ENCODE measurements at regions not wholly inside any gene's neighbourhood (a gene's known extent, or its start where the extent isn't known, plus 50 kb on each side); places are given as distances from the start of the nearest gene placed in this dataset.

GRCh38 chr4:4592414-4592813 is 50.6 kb upstream of the STX18 start:
- TF ChIP-seq CTCF (IDR thresholded peaks at IDR 0.05), result no peak
- DNase-seq (ENCODE audit: low spot score) (no peak), ATAC-seq (ENCODE audit: low FRiP score) (no peak)

Measured in omental fat pad (tissue), 3 donors.